HG03025 (cell line): ENCODE measurements at regions not wholly inside any gene's neighbourhood (a gene's known extent, or its start where the extent isn't known, plus 50 kb on each side); places are given as distances from the start of the nearest gene placed in this dataset.
"Not testable (repeated sequence)": the region's sequence is repeated elsewhere in the genome, so short reads cannot be mapped to it uniquely, and the experiment has no call there.

Experiments
- ATAC-seq: cut with Tn5 transposase; IDR thresholded peaks from one replicate; pipeline ENCODE4 v1.9.1; 2021; ENCODE audit warnings: mild to moderate bottlenecking, moderate library complexity; ENCODE audit not compliant: unreplicated experiment, low FRiP score

- no peak for ATAC-seq
Measured at GRCh38 chr4:31791666-31792065, 1071.5 kb downstream of the PCDH7 start.

DNA sequence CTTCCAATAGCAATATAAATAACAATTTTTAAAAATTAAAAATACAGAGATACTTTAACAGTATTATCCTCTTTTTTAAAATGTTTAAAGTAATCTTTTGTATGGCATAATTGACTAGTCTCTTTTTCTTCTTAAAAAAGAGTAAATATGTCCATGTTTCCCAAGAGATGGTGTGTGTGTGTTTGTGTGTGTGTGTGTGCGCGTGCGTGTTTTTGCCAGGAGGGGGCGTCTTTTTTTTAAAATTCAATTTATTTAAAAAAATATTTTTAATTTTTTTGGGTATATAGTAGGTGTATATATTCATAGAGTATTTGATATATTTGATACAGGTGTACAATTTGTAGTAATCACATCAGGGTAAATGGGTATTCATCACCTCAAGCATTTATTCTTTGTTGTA is 1073.7 kb downstream of the PCDH7 start:
- no peak for ATAC-seq

DNA sequence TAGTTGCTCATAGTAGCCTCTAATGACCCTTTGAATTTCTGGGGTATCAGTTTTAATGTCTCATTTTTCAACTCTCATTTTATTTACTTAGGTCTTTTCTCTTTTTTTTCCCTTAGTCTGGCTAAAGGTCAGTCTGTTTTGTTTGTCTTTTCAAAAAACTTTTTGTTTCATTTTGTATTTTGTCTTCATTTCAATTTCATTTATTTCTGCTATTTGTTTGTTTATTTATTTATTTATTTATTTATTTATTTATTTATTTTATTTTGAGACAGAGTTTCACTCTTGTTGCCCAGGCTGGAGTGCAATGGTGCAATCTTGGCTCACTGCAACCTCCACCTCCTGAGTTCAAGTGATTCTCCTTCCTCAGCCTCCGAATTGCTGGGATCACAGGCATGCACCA is 1076.9 kb downstream of the PCDH7 start:
- ATAC-seq = not testable (repeated sequence)

DNA sequence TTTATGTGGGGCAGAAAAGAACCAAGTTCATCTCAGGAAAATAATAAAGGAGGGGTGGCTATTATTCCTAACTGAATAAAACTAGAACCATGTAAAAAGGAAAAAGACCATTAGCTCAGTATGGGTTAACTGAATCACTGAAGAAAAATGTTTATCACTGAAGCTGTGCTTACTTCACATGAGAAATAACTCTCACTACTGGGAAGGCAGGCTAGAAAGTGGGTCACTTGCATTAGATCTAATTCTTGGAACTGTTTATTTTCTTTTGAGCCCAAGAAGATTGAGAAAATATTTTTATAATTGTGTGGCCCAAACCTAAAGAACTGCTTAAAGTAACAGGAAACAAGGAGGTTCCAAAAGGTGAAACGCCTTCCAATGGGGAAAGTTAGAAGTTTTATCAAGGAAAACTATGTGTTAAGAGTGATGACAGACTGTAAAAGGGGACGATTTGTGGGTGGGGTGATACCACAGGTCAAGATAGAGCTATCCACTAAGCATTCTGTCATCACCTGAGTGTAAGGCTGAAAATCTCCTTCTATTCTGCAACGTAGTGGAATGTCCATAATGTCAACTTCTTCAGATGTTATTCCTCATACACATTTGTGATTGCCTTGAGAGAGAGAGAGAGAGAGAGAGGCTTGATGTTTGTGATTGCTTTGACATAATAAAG is 1083.5 kb downstream of the PCDH7 start:
- no peak for ATAC-seq

DNA sequence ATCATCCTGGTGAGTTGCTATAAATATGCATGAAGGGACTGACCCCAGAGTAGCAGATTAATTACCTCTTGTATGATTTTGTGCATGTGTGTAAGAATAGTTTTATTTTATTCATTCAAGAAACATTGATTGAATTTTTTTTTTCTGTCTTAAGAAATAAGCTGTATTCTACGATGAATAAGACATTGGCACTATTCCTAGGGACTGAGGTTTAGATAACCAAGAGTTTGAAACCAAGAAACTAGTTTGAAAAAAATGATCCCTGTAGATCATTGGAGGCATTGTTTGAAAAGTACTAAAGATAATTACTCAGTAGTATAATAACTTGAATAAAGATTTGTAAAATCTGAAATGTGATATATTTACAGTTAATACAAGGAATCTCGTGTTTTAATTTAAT is 1086.9 kb downstream of the PCDH7 start:
- no peak for ATAC-seq

- ATAC-seq = no peak
Measured at GRCh38 chr4:31844350-31844749, 1124.2 kb downstream of the PCDH7 start.

DNA sequence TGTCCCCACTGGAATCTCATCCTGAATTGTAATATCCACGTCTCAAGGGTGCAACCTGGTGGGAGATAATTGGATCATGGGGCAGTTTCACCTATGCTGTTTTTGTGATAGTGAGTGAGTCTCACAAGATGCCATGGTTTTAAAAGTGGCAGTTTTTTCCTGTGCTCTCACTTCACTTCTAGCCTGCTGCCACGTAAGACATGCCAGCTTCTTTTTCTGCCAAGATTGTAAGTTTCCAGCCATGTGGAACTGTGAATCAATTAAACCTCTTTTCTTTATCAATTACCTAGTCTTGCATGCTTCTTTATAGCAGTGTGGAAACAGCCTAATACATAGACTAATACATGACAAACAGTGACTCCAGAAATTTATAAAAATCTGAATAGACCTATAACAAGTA is 1131.8 kb downstream of the PCDH7 start:
- ATAC-seq = no peak

- ATAC-seq = no peak
Measured at GRCh38 chr4:31877429-31877828, 1157.3 kb downstream of the PCDH7 start.

DNA sequence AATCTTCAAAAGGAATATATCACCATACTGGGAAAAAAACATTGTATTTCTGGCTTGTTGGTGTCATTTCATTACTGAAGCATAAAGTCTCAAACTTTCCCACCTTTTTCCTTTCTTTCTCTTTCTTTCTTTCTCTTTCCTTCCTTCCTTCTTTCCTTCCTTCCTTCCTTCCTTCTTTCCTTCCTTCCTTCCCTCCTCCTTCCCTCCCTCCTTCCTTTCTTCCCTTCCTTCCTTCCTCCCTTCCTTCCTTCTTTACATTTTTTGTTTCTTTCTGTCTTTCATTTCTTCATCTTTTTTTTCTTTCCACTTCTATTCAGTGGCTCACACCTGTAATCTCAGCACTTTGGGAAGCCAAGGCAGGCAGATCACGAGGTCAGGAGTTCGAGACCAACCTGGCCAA is 1160.7 kb downstream of the PCDH7 start:
- not testable (repeated sequence) for ATAC-seq

GRCh38 chr4:31896349-31896748 is 1176.2 kb downstream of the PCDH7 start:
- ATAC-seq = no peak

DNA sequence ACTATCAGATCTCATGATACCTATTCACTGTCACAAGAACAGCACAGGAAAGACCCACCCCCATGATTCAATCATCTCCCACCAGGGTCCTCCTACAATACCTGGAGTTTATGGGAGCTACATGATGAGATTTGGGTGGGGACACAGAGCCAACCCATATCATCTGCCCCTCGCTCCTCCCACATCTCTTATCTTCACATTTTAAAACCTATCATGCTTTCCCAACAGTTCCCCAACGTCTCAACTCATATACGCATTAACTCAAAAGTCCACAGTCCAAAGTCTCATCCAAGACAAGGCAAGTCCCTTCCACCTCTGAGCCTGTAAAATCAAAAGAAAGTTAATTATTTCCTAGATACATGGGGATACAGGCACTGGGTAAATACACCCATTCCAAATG is 1185.2 kb downstream of the PCDH7 start:
- ATAC-seq = no peak

GRCh38 chr4:31908261-31908660 is 1188.1 kb downstream of the PCDH7 start:
- ATAC-seq = no peak

GRCh38 chr4:31917334-31917733 is 1197.2 kb downstream of the PCDH7 start:
- no peak for ATAC-seq

DNA sequence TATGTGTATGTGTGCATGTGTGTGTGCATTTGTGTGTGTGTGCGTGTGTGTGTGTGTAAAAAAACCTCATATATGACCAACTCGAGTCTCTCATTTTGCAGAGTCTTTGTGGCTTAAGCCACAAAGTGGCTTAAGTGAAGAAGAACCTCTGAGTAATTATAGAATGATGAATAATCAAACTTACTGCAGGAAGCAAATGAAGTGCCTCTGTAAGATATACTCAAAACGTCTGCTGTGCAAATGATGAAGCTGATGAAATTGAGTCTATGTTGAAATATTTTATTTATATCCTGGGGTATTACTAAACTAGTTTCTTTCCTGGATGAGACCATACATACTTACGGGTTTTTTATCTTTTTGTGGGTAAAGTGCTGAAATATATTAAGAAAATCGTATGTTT is 1198.7 kb downstream of the PCDH7 start:
- no peak for ATAC-seq

DNA sequence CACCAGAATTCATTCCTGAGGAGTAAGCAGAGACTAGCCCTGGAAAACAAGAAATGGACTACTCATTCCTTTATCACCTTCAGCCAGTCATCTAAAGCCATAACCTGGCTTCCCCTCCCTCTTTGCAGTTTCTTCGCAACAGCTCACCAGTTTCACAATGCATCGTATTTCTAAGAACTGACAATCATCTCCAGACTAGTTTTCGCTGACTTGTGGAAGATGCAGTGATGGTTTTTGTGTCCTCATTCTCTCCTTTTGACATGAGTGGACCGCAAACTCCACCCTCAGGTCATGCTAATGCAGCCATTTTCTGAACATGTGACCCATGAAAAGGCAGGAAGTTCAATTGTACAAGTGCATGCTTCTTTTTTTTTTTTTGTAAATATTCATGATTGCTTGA is 1203.5 kb downstream of the PCDH7 start:
- ATAC-seq = no peak

GRCh38 chr4:31929676-31930345 is 1209.6 kb downstream of the PCDH7 start:
- no peak for ATAC-seq

GRCh38 chr4:31946456-31946855 is 1226.3 kb downstream of the PCDH7 start:
- ATAC-seq = no peak

GRCh38 chr4:31947101-31947500 is 1226.9 kb downstream of the PCDH7 start:
- no peak for ATAC-seq

- ATAC-seq = no peak
Measured at GRCh38 chr4:31949045-31949444, 1228.9 kb downstream of the PCDH7 start.

- no peak for ATAC-seq
Measured at GRCh38 chr4:31955346-31955745, 1235.2 kb downstream of the PCDH7 start.

DNA sequence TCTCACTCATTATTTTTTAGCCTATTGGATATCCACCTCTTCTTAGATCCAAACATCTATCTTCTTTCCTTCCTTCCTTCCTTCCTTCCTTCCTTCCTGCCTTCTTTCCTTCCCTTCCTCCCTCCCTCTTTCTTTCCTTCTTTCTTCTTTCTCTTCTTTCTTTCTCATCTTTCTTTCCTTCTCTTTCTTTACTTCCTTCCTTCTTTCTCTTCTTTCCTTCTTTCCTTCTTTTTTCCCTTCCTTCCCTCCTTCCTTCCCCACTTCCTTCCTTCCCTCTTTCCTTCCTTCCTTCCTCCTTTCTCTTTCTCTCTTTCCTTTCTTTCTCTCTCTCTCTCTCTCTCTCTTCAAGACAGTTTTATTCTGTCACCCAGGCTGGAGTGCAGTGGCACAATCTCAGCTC is 1239.8 kb downstream of the PCDH7 start:
- ATAC-seq = no peak

GRCh38 chr4:31964685-31965084 is 1244.5 kb downstream of the PCDH7 start:
- no peak for ATAC-seq
